Progenitor cell of endocrine pancreas (in vitro differentiated cells): ENCODE measurements at regions not wholly inside any gene's neighbourhood (a gene's known extent, or its start where the extent isn't known, plus 50 kb on each side); places are given as distances from the start of the nearest gene placed in this dataset.

Experiments
- DNase-seq: peaks from one replicate; pipeline ENCODE4 v3.0.0; 2021; ENCODE audit warnings: low spot score; ENCODE audit not compliant: unreplicated experiment
- H3K27ac Mint-ChIP-seq: 2 replicates; pipeline ENCODE4 v1.8.0; 2021; ENCODE audit warnings: mild to moderate bottlenecking, moderate library complexity, mixed read lengths
- H3K27me3 Mint-ChIP-seq: 2 replicates; pipeline ENCODE4 v1.8.0; 2021; ENCODE audit warnings: mixed read lengths
- H3K36me3 Mint-ChIP-seq: 2 replicates; pipeline ENCODE4 v1.8.0; 2022; ENCODE audit warnings: mixed read lengths; ENCODE audit not compliant: insufficient read depth
- H3K4me1 Mint-ChIP-seq: 2 replicates; pipeline ENCODE4 v1.8.0; 2021; ENCODE audit warnings: low read depth, mixed read lengths
- H3K4me3 Mint-ChIP-seq: 2 replicates; pipeline ENCODE4 v1.8.0; 2021; ENCODE audit warnings: low read depth, mild to moderate bottlenecking, moderate library complexity, mixed read lengths
- H3K9me3 Mint-ChIP-seq: 2 replicates; pipeline ENCODE4 v1.8.0; 2021; ENCODE audit warnings: low read depth, mixed read lengths
- TF ChIP-seq, protein P1 (sequence below): fragments of 200-600 bp; sonication (generic); IDR thresholded peaks from one replicate; pipeline ENCODE4 v1.5.0; 2021; ENCODE audit warnings: antibody characterized with exemption, mild to moderate bottlenecking; ENCODE audit not compliant: unreplicated experiment

DNA sequence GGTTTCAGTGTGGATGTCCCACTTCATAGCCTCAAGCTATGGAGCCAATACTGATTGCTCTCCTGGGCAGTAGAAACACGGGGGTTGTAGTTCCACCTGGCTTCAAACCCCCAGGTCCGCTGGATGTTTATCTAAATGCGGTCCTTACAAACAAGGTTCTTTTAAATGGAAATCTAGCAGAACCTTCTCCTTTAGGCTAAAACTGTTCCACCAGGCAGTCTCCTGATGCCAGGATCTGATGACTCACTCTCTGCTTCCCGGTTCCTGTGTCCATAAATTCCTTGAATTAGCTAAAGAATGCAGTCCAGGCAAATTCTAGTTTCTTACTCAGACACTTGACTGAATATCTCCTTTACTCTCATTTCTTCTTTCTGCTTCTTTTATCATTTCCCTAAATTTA, 108.4 kb upstream of the FAM3C start:
- no peak for DNase-seq
- TF ChIP-seq, protein P1, sequence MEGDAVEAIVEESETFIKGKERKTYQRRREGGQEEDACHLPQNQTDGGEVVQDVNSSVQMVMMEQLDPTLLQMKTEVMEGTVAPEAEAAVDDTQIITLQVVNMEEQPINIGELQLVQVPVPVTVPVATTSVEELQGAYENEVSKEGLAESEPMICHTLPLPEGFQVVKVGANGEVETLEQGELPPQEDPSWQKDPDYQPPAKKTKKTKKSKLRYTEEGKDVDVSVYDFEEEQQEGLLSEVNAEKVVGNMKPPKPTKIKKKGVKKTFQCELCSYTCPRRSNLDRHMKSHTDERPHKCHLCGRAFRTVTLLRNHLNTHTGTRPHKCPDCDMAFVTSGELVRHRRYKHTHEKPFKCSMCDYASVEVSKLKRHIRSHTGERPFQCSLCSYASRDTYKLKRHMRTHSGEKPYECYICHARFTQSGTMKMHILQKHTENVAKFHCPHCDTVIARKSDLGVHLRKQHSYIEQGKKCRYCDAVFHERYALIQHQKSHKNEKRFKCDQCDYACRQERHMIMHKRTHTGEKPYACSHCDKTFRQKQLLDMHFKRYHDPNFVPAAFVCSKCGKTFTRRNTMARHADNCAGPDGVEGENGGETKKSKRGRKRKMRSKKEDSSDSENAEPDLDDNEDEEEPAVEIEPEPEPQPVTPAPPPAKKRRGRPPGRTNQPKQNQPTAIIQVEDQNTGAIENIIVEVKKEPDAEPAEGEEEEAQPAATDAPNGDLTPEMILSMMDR = no peak
- H3K9me3 Mint-ChIP-seq = peaks cover 22% of the 10 kb centered on the region
- H3K27ac Mint-ChIP-seq = no peak overlapping the region
- no peaks in the 10 kb centered on the region for H3K27me3 Mint-ChIP-seq
- H3K36me3 Mint-ChIP-seq = no peaks in the 10 kb centered on the region
- no peaks in the 10 kb centered on the region for H3K4me1 Mint-ChIP-seq
- H3K4me3 Mint-ChIP-seq = no peak overlapping the region

DNA sequence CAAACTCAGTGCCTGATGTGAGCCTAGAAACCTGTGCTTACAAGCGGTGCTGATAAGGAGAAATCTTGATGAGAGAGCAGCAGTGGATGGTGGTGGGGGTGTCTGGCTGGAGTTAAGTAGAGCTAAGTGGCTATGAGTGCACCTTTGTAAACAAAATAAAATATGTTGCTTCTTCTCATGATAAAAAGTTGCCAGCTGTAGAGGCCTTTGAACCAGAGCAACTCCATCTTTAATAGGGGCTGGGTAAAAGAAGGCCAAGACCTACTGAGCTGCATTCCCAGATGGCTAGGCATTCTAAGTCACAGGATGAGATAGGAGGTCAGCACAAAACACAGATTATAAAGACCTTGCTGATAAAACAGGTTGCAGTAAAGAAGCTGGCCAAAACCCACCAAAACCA, 107.6 kb upstream of the FAM3C start:
- Mint-ChIP-seq H3K36me3 (no peaks in the 10 kb centered on the region), H3K9me3 (peaks cover 21% of the 10 kb centered on the region), H3K27ac (no peak overlapping the region), H3K27me3 (no peaks in the 10 kb centered on the region), H3K4me1 (no peaks in the 10 kb centered on the region), H3K4me3 (no peak overlapping the region)
- no peak for DNase-seq
- TF ChIP-seq, protein P1 = no peak

DNA sequence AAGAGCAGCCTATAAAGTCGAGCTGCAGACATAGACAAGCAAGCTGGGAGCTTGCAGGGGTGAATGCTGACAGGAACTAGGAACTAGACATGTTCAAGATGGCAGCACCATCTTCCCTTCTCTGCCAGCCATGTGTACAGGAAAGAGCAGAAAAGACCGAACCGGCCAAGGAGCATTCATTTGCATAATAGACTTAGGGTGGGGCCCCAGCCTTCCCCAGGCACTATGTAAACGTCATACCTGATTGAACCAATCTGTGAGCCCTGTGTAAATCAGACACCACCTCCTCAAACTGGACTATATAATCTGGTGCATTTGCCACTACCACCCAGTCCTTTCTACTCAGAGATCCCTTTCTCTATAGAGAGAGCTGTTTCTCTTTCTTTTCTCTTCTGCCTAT, 106.9 kb upstream of the FAM3C start:
- Mint-ChIP-seq H3K4me3 (no peak overlapping the region), H3K4me1 (no peaks in the 10 kb centered on the region), H3K36me3 (no peaks in the 10 kb centered on the region), H3K27ac (no peak overlapping the region), H3K27me3 (no peaks in the 10 kb centered on the region), H3K9me3 (peaks cover 21% of the 10 kb centered on the region)
- DNase-seq = no peak
- TF ChIP-seq, protein P1 = no peak

DNA sequence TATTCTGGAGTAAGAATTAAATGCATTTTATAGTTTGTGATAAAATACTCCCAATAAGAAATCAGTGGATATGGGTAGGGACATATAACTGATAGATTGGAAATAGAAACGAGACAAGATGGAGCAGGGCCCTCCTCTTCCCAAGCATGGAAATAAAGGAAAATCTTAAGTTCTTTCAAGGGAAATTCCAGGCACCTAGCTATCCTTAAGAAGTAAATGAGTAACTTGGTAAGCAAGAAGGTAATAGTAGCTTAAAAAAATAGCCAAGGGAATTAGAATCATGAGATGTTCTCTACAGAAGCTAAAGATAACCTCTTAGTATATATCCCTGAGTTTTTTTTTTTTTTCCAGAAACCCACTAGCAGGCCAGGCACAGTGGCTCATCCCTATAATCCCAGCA, 105.5 kb upstream of the FAM3C start:
- no peak overlapping the region for H3K4me3 Mint-ChIP-seq
- no peaks in the 10 kb centered on the region for H3K36me3 Mint-ChIP-seq
- DNase-seq = no peak
- H3K27ac Mint-ChIP-seq = no peak overlapping the region
- peaks cover 18% of the 10 kb centered on the region for H3K9me3 Mint-ChIP-seq
- H3K4me1 Mint-ChIP-seq = no peaks in the 10 kb centered on the region
- H3K27me3 Mint-ChIP-seq = no peaks in the 10 kb centered on the region
- TF ChIP-seq, protein P1 = no peak

DNA sequence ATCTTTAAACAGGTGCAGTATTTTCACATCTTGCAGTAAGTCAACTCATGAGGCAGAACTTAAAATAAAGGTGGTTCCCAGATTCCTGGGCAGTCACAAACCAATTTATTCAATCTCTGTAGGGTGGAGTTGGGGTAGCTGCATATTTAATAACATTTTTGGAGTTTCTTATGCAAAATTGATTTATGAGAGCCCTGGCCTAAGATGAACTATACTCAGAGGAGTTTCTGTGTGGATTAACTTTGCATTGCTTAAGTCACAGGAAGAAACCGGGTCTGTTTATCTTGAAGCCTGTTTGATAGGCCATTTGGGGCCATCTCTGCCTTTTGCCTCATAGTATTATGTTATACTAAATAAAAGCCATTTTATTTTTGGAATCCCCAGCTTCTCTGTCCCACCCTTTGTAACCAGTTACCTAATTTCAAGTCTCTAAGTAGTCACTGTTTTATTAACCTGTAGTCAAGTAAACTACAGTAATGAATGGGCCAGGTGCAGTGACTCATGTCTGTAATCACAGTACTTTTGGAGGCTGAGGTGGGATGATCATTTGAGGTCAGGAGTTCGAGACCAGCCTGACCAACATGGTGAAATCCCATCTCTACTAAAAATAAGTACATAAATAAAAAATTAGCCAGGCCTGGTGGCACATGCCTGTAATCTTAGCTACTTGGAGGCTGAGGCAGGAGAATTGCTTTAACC, 104.4 kb upstream of the FAM3C start:
- Mint-ChIP-seq H3K27ac (no peak overlapping the region), H3K27me3 (no peaks in the 10 kb centered on the region), H3K36me3 (no peaks in the 10 kb centered on the region), H3K4me1 (no peaks in the 10 kb centered on the region), H3K4me3 (no peak overlapping the region), H3K9me3 (peaks cover 8% of the 10 kb centered on the region)
- no peak for DNase-seq
- TF ChIP-seq, protein P1 = no peak
